ENCODE measurements at regions not wholly inside any gene's neighbourhood (a gene's known extent, or its start where the extent isn't known, plus 50 kb on each side); places are given as distances from the start of the nearest gene placed in this dataset.

DNA sequence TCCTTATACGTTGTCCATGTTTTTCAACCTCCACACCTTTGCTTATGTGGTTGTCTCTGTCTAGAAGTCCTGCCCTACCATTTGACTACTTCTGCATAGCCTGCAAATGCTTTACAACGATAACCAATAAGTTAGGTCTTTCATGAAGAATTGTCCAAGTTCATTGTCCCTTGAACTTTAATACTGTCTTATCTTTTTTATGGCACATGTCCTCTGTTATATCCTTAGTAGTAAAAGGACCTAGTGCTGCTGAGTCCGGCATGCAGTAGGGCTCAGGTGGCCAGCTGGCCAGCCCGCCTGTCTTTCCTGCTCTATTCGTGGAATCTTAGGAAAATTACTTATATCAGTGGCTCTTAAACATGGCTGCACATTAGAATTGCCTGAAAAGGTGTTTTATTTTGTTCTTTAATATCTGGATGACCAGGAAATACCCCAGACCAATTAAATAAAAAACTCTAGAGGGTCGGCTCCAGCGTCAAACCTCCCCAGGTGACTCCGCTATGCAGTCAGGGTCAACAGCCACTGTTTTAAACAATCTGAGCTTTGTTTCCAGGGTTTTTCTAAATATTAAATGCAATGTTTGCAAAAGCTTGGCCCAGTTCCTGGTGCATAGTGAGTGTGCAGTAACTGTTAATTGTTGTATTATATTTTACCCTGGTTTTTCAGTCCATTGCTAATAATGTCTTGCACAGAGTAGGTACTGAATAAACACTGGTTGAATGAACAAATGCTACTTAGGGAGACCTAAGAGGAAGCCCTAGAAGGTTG lies 64.6 kb upstream of the SESN3 start:
- TF ChIP-seq SIN3A (IDR thresholded peaks at IDR 0.05; ENCODE audit: borderline replicate concordance, insufficient read depth, low read depth, low read length), result no peak
- TF ChIP-seq, protein P1, sequence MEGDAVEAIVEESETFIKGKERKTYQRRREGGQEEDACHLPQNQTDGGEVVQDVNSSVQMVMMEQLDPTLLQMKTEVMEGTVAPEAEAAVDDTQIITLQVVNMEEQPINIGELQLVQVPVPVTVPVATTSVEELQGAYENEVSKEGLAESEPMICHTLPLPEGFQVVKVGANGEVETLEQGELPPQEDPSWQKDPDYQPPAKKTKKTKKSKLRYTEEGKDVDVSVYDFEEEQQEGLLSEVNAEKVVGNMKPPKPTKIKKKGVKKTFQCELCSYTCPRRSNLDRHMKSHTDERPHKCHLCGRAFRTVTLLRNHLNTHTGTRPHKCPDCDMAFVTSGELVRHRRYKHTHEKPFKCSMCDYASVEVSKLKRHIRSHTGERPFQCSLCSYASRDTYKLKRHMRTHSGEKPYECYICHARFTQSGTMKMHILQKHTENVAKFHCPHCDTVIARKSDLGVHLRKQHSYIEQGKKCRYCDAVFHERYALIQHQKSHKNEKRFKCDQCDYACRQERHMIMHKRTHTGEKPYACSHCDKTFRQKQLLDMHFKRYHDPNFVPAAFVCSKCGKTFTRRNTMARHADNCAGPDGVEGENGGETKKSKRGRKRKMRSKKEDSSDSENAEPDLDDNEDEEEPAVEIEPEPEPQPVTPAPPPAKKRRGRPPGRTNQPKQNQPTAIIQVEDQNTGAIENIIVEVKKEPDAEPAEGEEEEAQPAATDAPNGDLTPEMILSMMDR (IDR thresholded peaks at IDR 0.05), result no peak
- no peak for TF ChIP-seq POLR2AphosphoS5 (IDR thresholded peaks at IDR 0.05; ENCODE audit: low read depth, low read length)
- TF ChIP-seq TCF7L2 (IDR thresholded peaks at IDR 0.05; ENCODE audit: low read depth, low read length), result no peak

All from Panc1 (cell line).